Gastroesophageal sphincter (tissue), 3 donors: ENCODE measurements at regions not wholly inside any gene's neighbourhood (a gene's known extent, or its start where the extent isn't known, plus 50 kb on each side); places are given as distances from the start of the nearest gene placed in this dataset.

Experiments used
- CTCF ChIP-seq, 4 experiments: fragments of 200-600 bp in 2 of 4; fragments of 450-650 bp in 2 of 4; sonication (generic) in 1 of 4; IDR thresholded peaks; one replicate each; pipeline ENCODE4 v1.5.1; 2017 to 2019; ENCODE audit warnings: antibody characterized with exemption in 4 of 4, mild to moderate bottlenecking in 2 of 4, moderate library complexity in 2 of 4
- POLR2A ChIP-seq, 2 donors: fragments of 450-650 bp; IDR thresholded peaks; one replicate each; pipeline ENCODE4 v1.6.1; 2017; ENCODE audit warnings: antibody characterized with exemption in 2 of 2, mild to moderate bottlenecking in 2 of 2, moderate library complexity in 1 of 2
- POLR2AphosphoS5 ChIP-seq: sonication (generic); formaldehyde crosslinking; IDR thresholded peaks from one replicate; pipeline ENCODE4 v1.6.1; 2017; ENCODE audit warnings: antibody characterized with exemption

GRCh38 chr2:54058449-54058848 is 57.0 kb upstream of the ACYP2 start:
- TF ChIP-seq CTCF (IDR thresholded peaks at IDR 0.05) = no peak
- no peak for TF ChIP-seq POLR2AphosphoS5
- no peak for TF ChIP-seq POLR2A (IDR thresholded peaks at IDR 0.05)
